ENCODE measurements at regions not wholly inside any gene's neighbourhood (a gene's known extent, or its start where the extent isn't known, plus 50 kb on each side); places are given as distances from the start of the nearest gene placed in this dataset.

- Histone ChIP-seq H3K27ac (no peak overlapping the region), H3K27me3 (no peaks in the 10 kb centered on the region), H3K9me3 (no peaks in the 10 kb centered on the region), H3K4me1 (no peaks in the 10 kb centered on the region), H3K4me3 (no peak overlapping the region), H3K36me3 (no peaks in the 10 kb centered on the region)
- TF ChIP-seq POLR2A (IDR thresholded peaks at IDR 0.05), result no peak
- no peak for TF ChIP-seq EP300 (IDR thresholded peaks at IDR 0.05)
- 92% methylated on average over 4 of the region's 4 CpGs for WGBS
- no peak for DNase-seq (ENCODE audit: low spot score in 2 of 2)
These were observed 74.4 kb upstream of the SYT1 start for GRCh38 chr12:78790148-78790547.

- no peaks in the 10 kb centered on the region for H3K4me1 ChIP-seq
- no peak for DNase-seq (ENCODE audit: low spot score in 2 of 2)
- WGBS, result 83% methylated on average over 6 of the region's 6 CpGs
- no peaks in the 10 kb centered on the region for H3K9me3 ChIP-seq
- H3K4me3 ChIP-seq, result no peak overlapping the region
- H3K27ac ChIP-seq, result no peak overlapping the region
- H3K27me3 ChIP-seq, result no peaks in the 10 kb centered on the region
- no peaks in the 10 kb centered on the region for H3K36me3 ChIP-seq
- TF ChIP-seq POLR2AphosphoS5 (IDR thresholded peaks at IDR 0.05) (no peak), CTCF (IDR thresholded peaks at IDR 0.05) (no peak), POLR2A (IDR thresholded peaks at IDR 0.05) (no peak), EP300 (IDR thresholded peaks at IDR 0.05) (no peak)
These were observed 72.4 kb upstream of the SYT1 start for GRCh38 chr12:78792052-78792698.

- TF ChIP-seq POLR2AphosphoS5 (IDR thresholded peaks at IDR 0.05), result no peak
- no peak for TF ChIP-seq CTCF (IDR thresholded peaks at IDR 0.05)
- no peak for TF ChIP-seq POLR2A (IDR thresholded peaks at IDR 0.05)
- 24% methylated on average over 2 of the region's 2 CpGs for WGBS
- H3K4me1 ChIP-seq, result no peaks in the 10 kb centered on the region
- no peak overlapping the region for H3K4me3 ChIP-seq
- no peaks in the 10 kb centered on the region for H3K36me3 ChIP-seq
- H3K9me3 ChIP-seq, result no peaks in the 10 kb centered on the region
- no peak for DNase-seq (ENCODE audit: low spot score in 2 of 2)
- no peak overlapping the region for H3K27ac ChIP-seq
- no peaks in the 10 kb centered on the region for H3K27me3 ChIP-seq
These were observed 71.1 kb upstream of the SYT1 start for GRCh38 chr12:78793491-78793890.

DNA sequence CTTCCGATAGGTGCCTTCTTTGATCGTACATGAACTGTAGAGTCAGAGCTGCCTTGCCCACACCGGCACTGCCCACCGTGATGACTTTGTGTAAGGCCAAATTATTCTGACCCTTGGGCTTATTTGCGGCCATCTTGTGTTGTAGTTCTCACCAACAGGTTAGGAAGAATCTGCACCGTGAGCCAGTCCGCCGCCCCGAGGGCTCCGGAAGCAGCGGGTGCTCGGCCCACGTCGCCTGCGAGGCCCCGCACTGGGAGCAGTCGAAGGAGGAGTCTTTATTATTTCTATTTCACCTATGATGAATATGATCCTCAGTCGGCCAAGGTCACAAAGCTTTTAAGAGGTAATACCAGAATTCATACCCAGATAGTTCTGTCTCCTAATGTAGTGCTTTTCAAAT lies 70.6 kb upstream of the SYT1 start:
- Histone ChIP-seq H3K27ac (no peak overlapping the region), H3K27me3 (no peaks in the 10 kb centered on the region), H3K4me3 (no peak overlapping the region), H3K36me3 (no peaks in the 10 kb centered on the region), H3K4me1 (no peaks in the 10 kb centered on the region), H3K9me3 (no peaks in the 10 kb centered on the region)
- 95% methylated on average over 18 of the region's 18 CpGs for WGBS
- TF ChIP-seq EP300 (IDR thresholded peaks at IDR 0.05) (no peak), POLR2AphosphoS5 (IDR thresholded peaks at IDR 0.05) (no peak), POLR2A (IDR thresholded peaks at IDR 0.05) (no peak), CTCF (IDR thresholded peaks at IDR 0.05) (no peak)
- no peak for DNase-seq (ENCODE audit: low spot score in 2 of 2)

- TF ChIP-seq POLR2A (IDR thresholded peaks at IDR 0.05), result no peak
- TF ChIP-seq CTCF (IDR thresholded peaks at IDR 0.05), result no peak
- no peak for TF ChIP-seq POLR2AphosphoS5 (IDR thresholded peaks at IDR 0.05)
- TF ChIP-seq EP300 (IDR thresholded peaks at IDR 0.05), result no peak
- H3K4me3 ChIP-seq, result no peak overlapping the region
- DNase-seq (ENCODE audit: low spot score in 2 of 2), result no peak
- no peak overlapping the region for H3K27ac ChIP-seq
- no peaks in the 10 kb centered on the region for H3K27me3 ChIP-seq
- H3K9me3 ChIP-seq, result no peaks in the 10 kb centered on the region
- H3K36me3 ChIP-seq, result no peaks in the 10 kb centered on the region
- H3K4me1 ChIP-seq, result no peaks in the 10 kb centered on the region
These were observed 68.6 kb upstream of the SYT1 start for GRCh38 chr12:78795934-78796445.

All from suprapubic skin (tissue), 4 donors.